WTC11 (cell line): ENCODE measurements at regions not wholly inside any gene's neighbourhood (a gene's known extent, or its start where the extent isn't known, plus 50 kb on each side); places are given as distances from the start of the nearest gene placed in this dataset.

Experiments
- ATAC-seq: fragments of 200-7000 bp; cut with Tn5 transposase; 2 replicates; pipeline ENCODE4 v1.10.0; 2021; ENCODE audit warnings: mild to moderate bottlenecking, moderate library complexity
- CTCF ChIA-PET: fragments of 300-600 bp; sonication (Branson Sonifier 250); formaldehyde crosslinking; loops from one replicate; lab custom pipeline; 2021; ENCODE audit warnings: antibody characterized with exemption; lab: Charles Lee
- POLR2A ChIA-PET: fragments of 350-600 bp; sonication (Branson Sonifier 250); formaldehyde crosslinking; loops from one replicate; lab custom pipeline; 2021; ENCODE audit warnings: antibody characterized with exemption; lab: Charles Lee
- DNase-seq: peaks from one replicate; pipeline ENCODE4 v3.0.0; 2021; ENCODE audit warnings: low spot score
- H3K27ac Mint-ChIP-seq: 2 replicates; pipeline ENCODE4 v1.8.0; 2021; ENCODE audit warnings: mixed read lengths
- H3K27me3 Mint-ChIP-seq: 2 replicates; pipeline ENCODE4 v1.8.0; 2021; ENCODE audit warnings: low read depth, mild to moderate bottlenecking, moderate library complexity, mixed read lengths
- H3K36me3 Mint-ChIP-seq: 2 replicates; pipeline ENCODE4 v1.8.0; 2021; ENCODE audit warnings: mixed read lengths
- H3K4me1 Mint-ChIP-seq: 2 replicates; pipeline ENCODE4 v1.8.0; 2022; ENCODE audit warnings: mixed read lengths
- H3K4me3 Mint-ChIP-seq: 2 replicates; pipeline ENCODE4 v1.8.0; 2021; ENCODE audit warnings: mild to moderate bottlenecking, moderate library complexity, mixed read lengths
- H3K9me3 Mint-ChIP-seq: 2 replicates; pipeline ENCODE4 v1.8.0; 2021; ENCODE audit warnings: mixed read lengths
- ATF3 ChIP-seq: sonication (generic); formaldehyde crosslinking; conservative IDR thresholded peaks from 2 replicates; pipeline ENCODE4 v1.8.1; 2022; ENCODE audit warnings: mild to moderate bottlenecking, missing genetic modification reagents
- CBFB ChIP-seq: sonication (generic); formaldehyde crosslinking; IDR thresholded peaks from 2 replicates; pipeline ENCODE4 v1.8.1; 2022; ENCODE audit warnings: mild to moderate bottlenecking, low read depth, missing genetic modification reagents
- CREM ChIP-seq: sonication (generic); formaldehyde crosslinking; IDR thresholded peaks from 2 replicates; pipeline ENCODE4 v1.8.1; 2022; ENCODE audit warnings: mild to moderate bottlenecking, missing genetic modification reagents, moderate library complexity
- NFYB ChIP-seq: sonication (generic); formaldehyde crosslinking; conservative IDR thresholded peaks from 2 replicates; pipeline ENCODE4 v1.8.0; 2022; ENCODE audit warnings: low read depth, missing genetic modification reagents
- SMAD3 ChIP-seq: sonication (generic); formaldehyde crosslinking; IDR thresholded peaks from 2 replicates; pipeline ENCODE4 v1.8.0; 2022; ENCODE audit warnings: missing genetic modification reagents, mild to moderate bottlenecking, borderline replicate concordance
- TCF7 ChIP-seq: sonication (generic); formaldehyde crosslinking; IDR thresholded peaks from 2 replicates; pipeline ENCODE4 v1.8.0; 2022; ENCODE audit warnings: mild to moderate bottlenecking, low read depth, missing genetic modification reagents, moderate library complexity
- TEAD4 ChIP-seq: sonication (generic); formaldehyde crosslinking; IDR thresholded peaks from 2 replicates; pipeline ENCODE4 v1.8.0; 2022; ENCODE audit warnings: mild to moderate bottlenecking, missing genetic modification reagents
- TP53 ChIP-seq: sonication (generic); formaldehyde crosslinking; IDR thresholded peaks from 2 replicates; pipeline ENCODE4 v1.8.1; 2023; ENCODE audit warnings: mild to moderate bottlenecking, missing genetic modification reagents
- USF2 ChIP-seq: sonication (generic); formaldehyde crosslinking; IDR thresholded peaks from 2 replicates; pipeline ENCODE4 v1.8.1; 2023; ENCODE audit warnings: mild to moderate bottlenecking, missing genetic modification reagents, moderate library complexity
- ZNF121 ChIP-seq: sonication (generic); formaldehyde crosslinking; IDR thresholded peaks from 2 replicates; pipeline ENCODE4 v1.8.0; 2023; ENCODE audit warnings: missing genetic modification reagents
- ZNF138 ChIP-seq: sonication (generic); formaldehyde crosslinking; conservative IDR thresholded peaks from 2 replicates; pipeline ENCODE4 v1.8.1; 2022; ENCODE audit warnings: mild to moderate bottlenecking, moderate library complexity, missing genetic modification reagents
- ZNF219 ChIP-seq: sonication (generic); formaldehyde crosslinking; IDR thresholded peaks from 2 replicates; pipeline ENCODE4 v1.8.0; 2023; ENCODE audit warnings: missing genetic modification reagents, mild to moderate bottlenecking, borderline replicate concordance
- ZNF232 ChIP-seq: sonication (generic); formaldehyde crosslinking; IDR thresholded peaks from 2 replicates; pipeline ENCODE4 v1.8.0; 2022; ENCODE audit warnings: mild to moderate bottlenecking, missing genetic modification reagents
- ZNF317 ChIP-seq: sonication (generic); formaldehyde crosslinking; IDR thresholded peaks from 2 replicates; pipeline ENCODE4 v1.8.1; 2023; ENCODE audit warnings: low read depth, mild to moderate bottlenecking, moderate library complexity, missing genetic modification reagents, borderline replicate concordance
- TF ChIP-seq, protein P1 (sequence below): sonication (generic); formaldehyde crosslinking; IDR thresholded peaks from 2 replicates; pipeline ENCODE4 v1.8.0; 2022; ENCODE audit warnings: mild to moderate bottlenecking, missing genetic modification reagents
- TF ChIP-seq, protein P2 (sequence below): sonication (generic); formaldehyde crosslinking; conservative IDR thresholded peaks from 2 replicates; pipeline ENCODE4 v1.8.1; 2023; ENCODE audit warnings: mild to moderate bottlenecking, low read depth, missing genetic modification reagents, moderate library complexity
- TF ChIP-seq, protein P3 (sequence below): sonication (generic); formaldehyde crosslinking; IDR thresholded peaks from 2 replicates; pipeline ENCODE4 v1.8.0; 2023; ENCODE audit warnings: missing genetic modification reagents
- TF ChIP-seq, protein P4 (sequence below): sonication (generic); formaldehyde crosslinking; IDR thresholded peaks from 2 replicates; pipeline ENCODE4 v1.8.0; 2023; ENCODE audit warnings: missing genetic modification reagents, mild to moderate bottlenecking, borderline replicate concordance
- TF ChIP-seq, protein P5 (sequence below): fragments of 250-450 bp; sonication (Bioruptor Pico); conservative IDR thresholded peaks from 2 replicates; pipeline ENCODE4 v1.9.0; 2021; ENCODE audit warnings: mild to moderate bottlenecking

DNA sequence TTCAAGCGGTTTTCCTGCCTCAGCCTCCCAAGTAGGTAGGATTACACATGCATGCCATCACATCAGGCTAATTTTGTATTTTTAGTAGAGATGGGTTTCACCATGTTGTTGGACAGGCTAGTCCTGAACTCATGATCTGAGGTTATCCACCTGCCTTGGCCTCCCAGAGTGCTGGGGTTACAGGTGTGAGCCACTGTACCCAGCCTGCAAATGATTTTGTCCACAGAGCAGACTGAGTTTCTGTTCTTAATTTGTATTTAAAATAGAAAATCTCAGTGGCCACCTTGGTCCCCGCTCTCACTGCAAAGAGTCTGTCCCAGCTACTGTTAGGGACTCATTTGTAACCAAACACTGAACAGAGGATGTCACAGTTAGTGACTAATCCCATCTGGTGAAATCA is 415.7 kb upstream of the RBFOX1 start (continued):
- TF ChIP-seq CBFB (CRISPR knock-in tag) (no peak), TCF7 (CRISPR knock-in tag) (no peak), ZNF219 (CRISPR knock-in tag) (no peak), SMAD3 (CRISPR knock-in tag) (no peak)
- TF ChIP-seq, protein P1, sequence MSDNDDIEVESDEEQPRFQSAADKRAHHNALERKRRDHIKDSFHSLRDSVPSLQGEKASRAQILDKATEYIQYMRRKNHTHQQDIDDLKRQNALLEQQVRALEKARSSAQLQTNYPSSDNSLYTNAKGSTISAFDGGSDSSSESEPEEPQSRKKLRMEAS (CRISPR knock-in tag) = no peak

DNA sequence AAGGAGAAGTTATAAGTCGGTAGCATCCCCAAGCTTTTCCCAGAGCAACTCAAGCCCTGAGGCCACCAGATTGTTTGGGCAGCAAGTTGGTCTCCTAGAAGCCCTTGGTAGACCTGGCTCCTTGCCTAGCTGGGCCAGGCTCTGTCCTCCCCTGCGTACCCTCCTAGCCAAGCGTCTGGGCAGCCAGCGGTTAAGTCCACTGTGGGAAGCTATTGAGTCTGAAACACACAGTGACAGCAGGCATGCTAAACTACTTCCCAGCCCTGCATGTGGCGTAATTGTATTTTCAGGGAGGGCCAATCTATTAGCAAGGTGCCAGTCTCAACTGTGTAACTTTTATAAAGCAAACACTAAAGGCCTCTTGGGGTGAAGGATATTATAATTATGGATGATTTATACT is 419.1 kb upstream of the RBFOX1 start:
- peaks cover 80% of the 10 kb centered on the region for H3K36me3 Mint-ChIP-seq
- DNase-seq = no peak
- no peak overlapping the region for H3K4me3 Mint-ChIP-seq
- H3K9me3 Mint-ChIP-seq = peaks cover 80% of the 10 kb centered on the region
- peaks cover 7% of the 10 kb centered on the region; the same call in 1 of the 2 replicates for H3K27me3 Mint-ChIP-seq
- no peaks in the 10 kb centered on the region for H3K4me1 Mint-ChIP-seq
- ATAC-seq = no peak
- TF ChIP-seq ZNF121 (CRISPR knock-in tag) = no peak
- TF ChIP-seq TP53 (CRISPR knock-in tag) = no peak
- TF ChIP-seq, protein P2, sequence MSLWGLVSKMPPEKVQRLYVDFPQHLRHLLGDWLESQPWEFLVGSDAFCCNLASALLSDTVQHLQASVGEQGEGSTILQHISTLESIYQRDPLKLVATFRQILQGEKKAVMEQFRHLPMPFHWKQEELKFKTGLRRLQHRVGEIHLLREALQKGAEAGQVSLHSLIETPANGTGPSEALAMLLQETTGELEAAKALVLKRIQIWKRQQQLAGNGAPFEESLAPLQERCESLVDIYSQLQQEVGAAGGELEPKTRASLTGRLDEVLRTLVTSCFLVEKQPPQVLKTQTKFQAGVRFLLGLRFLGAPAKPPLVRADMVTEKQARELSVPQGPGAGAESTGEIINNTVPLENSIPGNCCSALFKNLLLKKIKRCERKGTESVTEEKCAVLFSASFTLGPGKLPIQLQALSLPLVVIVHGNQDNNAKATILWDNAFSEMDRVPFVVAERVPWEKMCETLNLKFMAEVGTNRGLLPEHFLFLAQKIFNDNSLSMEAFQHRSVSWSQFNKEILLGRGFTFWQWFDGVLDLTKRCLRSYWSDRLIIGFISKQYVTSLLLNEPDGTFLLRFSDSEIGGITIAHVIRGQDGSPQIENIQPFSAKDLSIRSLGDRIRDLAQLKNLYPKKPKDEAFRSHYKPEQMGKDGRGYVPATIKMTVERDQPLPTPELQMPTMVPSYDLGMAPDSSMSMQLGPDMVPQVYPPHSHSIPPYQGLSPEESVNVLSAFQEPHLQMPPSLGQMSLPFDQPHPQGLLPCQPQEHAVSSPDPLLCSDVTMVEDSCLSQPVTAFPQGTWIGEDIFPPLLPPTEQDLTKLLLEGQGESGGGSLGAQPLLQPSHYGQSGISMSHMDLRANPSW (CRISPR knock-in tag) = no peak
- no peak for TF ChIP-seq NFYB (CRISPR knock-in tag)
- TF ChIP-seq ZNF317 (CRISPR knock-in tag) = no peak
- TF ChIP-seq TEAD4 (CRISPR knock-in tag) = no peak
- TF ChIP-seq, protein P3, sequence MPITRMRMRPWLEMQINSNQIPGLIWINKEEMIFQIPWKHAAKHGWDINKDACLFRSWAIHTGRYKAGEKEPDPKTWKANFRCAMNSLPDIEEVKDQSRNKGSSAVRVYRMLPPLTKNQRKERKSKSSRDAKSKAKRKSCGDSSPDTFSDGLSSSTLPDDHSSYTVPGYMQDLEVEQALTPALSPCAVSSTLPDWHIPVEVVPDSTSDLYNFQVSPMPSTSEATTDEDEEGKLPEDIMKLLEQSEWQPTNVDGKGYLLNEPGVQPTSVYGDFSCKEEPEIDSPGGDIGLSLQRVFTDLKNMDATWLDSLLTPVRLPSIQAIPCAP (CRISPR knock-in tag) = no peak
- TF ChIP-seq ATF3 (CRISPR knock-in tag) = no peak
- no peak for TF ChIP-seq CREM (CRISPR knock-in tag)
- TF ChIP-seq ZNF138 (CRISPR knock-in tag) = no peak
- TF ChIP-seq ZNF232 (CRISPR knock-in tag) = no peak
- TF ChIP-seq USF2 (CRISPR knock-in tag) = no peak
- TF ChIP-seq, protein P4, sequence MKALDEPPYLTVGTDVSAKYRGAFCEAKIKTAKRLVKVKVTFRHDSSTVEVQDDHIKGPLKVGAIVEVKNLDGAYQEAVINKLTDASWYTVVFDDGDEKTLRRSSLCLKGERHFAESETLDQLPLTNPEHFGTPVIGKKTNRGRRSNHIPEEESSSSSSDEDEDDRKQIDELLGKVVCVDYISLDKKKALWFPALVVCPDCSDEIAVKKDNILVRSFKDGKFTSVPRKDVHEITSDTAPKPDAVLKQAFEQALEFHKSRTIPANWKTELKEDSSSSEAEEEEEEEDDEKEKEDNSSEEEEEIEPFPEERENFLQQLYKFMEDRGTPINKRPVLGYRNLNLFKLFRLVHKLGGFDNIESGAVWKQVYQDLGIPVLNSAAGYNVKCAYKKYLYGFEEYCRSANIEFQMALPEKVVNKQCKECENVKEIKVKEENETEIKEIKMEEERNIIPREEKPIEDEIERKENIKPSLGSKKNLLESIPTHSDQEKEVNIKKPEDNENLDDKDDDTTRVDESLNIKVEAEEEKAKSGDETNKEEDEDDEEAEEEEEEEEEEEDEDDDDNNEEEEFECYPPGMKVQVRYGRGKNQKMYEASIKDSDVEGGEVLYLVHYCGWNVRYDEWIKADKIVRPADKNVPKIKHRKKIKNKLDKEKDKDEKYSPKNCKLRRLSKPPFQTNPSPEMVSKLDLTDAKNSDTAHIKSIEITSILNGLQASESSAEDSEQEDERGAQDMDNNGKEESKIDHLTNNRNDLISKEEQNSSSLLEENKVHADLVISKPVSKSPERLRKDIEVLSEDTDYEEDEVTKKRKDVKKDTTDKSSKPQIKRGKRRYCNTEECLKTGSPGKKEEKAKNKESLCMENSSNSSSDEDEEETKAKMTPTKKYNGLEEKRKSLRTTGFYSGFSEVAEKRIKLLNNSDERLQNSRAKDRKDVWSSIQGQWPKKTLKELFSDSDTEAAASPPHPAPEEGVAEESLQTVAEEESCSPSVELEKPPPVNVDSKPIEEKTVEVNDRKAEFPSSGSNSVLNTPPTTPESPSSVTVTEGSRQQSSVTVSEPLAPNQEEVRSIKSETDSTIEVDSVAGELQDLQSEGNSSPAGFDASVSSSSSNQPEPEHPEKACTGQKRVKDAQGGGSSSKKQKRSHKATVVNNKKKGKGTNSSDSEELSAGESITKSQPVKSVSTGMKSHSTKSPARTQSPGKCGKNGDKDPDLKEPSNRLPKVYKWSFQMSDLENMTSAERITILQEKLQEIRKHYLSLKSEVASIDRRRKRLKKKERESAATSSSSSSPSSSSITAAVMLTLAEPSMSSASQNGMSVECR (CRISPR knock-in tag) = no peak
- TF ChIP-seq, protein P5, sequence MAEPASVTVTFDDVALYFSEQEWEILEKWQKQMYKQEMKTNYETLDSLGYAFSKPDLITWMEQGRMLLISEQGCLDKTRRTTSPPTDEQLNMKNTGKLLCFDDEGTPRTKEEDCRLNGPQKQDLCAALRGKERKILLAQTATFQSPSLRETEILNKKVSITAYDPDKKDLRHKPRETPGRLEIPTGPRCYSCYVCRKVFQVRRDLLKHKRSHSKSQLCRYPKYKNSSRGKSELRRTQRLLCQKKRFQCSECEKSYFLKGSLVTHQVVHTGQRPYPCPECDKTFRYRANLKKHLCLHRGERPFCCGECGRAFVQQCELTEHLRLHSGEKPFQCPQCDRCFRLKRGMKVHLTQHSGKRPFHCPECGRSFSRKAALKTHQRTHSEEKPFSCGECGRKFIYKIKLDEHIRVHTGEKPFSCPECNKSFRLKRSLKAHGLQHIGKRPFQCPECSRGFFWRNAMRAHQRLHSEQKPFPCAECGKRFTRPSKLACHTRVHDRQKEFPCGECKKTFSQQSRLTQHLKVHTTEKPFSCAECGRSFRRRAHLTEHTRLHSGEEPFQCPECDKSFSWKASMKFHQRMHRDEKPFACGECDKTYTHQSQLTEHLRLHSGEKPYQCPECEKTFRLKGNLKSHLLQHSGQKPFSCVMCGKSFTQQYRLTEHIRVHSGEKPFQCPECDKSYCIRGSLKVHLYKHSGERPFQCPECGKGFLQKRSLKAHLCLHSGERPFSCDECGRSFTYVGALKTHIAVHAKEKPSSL = no peak
- ChIA-PET CTCF (no interaction called here), POLR2A (no interaction called here)
- no peak overlapping the region for H3K27ac Mint-ChIP-seq
